ENCODE measurements at regions not wholly inside any gene's neighbourhood (a gene's known extent, or its start where the extent isn't known, plus 50 kb on each side); places are given as distances from the start of the nearest gene placed in this dataset.

GRCh38 chr20:54980103-54980960 is 504.9 kb downstream of the DOK5 start:
- peak; percentile 24 to 50 (median 40) for TF ChIP-seq CTCF (IDR thresholded peaks at IDR 0.05)
- TF ChIP-seq POLR2A (IDR thresholded peaks at IDR 0.05): no peak
